GM18498 (cell line): ENCODE measurements at regions not wholly inside any gene's neighbourhood (a gene's known extent, or its start where the extent isn't known, plus 50 kb on each side); places are given as distances from the start of the nearest gene placed in this dataset.

ENCODE experiments used
- ATAC-seq: cut with Tn5 transposase; IDR thresholded peaks from one replicate; pipeline ENCODE4 v1.9.1; 2021; ENCODE audit warnings: mild to moderate bottlenecking, moderate library complexity; ENCODE audit not compliant: unreplicated experiment

- ATAC-seq, result no peak
Measured at GRCh38 chr12:27907766-27908165, 64.8 kb downstream of the PTHLH start.

GRCh38 chr12:27906658-27907473, 65.7 kb downstream of the PTHLH start:
- no peak for ATAC-seq

GRCh38 chr12:27906127-27906500, 66.4 kb downstream of the PTHLH start:
- no peak for ATAC-seq

- ATAC-seq, result no peak
Measured at GRCh38 chr12:27905285-27906126, 67.0 kb downstream of the PTHLH start.

GRCh38 chr12:27902651-27903050, 69.9 kb downstream of the PTHLH start:
- ATAC-seq, result no peak

- ATAC-seq, result no peak
Measured at GRCh38 chr12:27901959-27902358, 70.6 kb downstream of the PTHLH start.

- ATAC-seq, result peak; percentile 68
Measured at GRCh38 chr12:27900920-27901879, 71.3 kb downstream of the PTHLH start.

- no peak for ATAC-seq
Measured at GRCh38 chr12:27899151-27899661, 73.3 kb downstream of the PTHLH start.

- ATAC-seq, result no peak
Measured at GRCh38 chr12:27898022-27898421, 74.5 kb downstream of the PTHLH start.

GRCh38 chr12:27896419-27896990, 76.0 kb downstream of the PTHLH start:
- no peak for ATAC-seq

GRCh38 chr12:27894309-27894708, 78.2 kb downstream of the PTHLH start:
- ATAC-seq, result no peak

GRCh38 chr12:27879708-27880107, 92.8 kb downstream of the PTHLH start:
- no peak for ATAC-seq

GRCh38 chr12:27875677-27876076, 95.6 kb upstream of the MANSC4 start:
- ATAC-seq, result no peak

- ATAC-seq, result no peak
Measured at GRCh38 chr12:27873010-27873409, 93.0 kb upstream of the MANSC4 start.

- no peak for ATAC-seq
Measured at GRCh38 chr12:27871946-27872345, 91.9 kb upstream of the MANSC4 start.

GRCh38 chr12:27870939-27871338, 90.9 kb upstream of the MANSC4 start:
- ATAC-seq, result no peak

GRCh38 chr12:27869567-27869966, 89.5 kb upstream of the MANSC4 start:
- no peak for ATAC-seq

- ATAC-seq, result no peak
Measured at GRCh38 chr12:27868139-27868538, 88.1 kb upstream of the MANSC4 start.

GRCh38 chr12:27866373-27867101, 86.5 kb upstream of the MANSC4 start:
- no peak for ATAC-seq

- ATAC-seq, result no peak
Measured at GRCh38 chr12:27865421-27865820, 85.4 kb upstream of the MANSC4 start.
